GM12891 (cell line): ENCODE measurements at regions not wholly inside any gene's neighbourhood (a gene's known extent, or its start where the extent isn't known, plus 50 kb on each side); places are given as distances from the start of the nearest gene placed in this dataset.

Experiments used
- PAX5 ChIP-seq: IDR thresholded peaks from 2 replicates; pipeline ENCODE4 v1.6.1; 2011; ENCODE audit warnings: low read length, moderate library complexity, mild to moderate bottlenecking; ENCODE audit not compliant: insufficient read depth, severe bottlenecking
- POLR2A ChIP-seq: IDR thresholded peaks from 2 replicates; pipeline ENCODE4 v1.6.1; 2011; ENCODE audit warnings: low read depth, low read length, control low read depth
- POLR2AphosphoS5 ChIP-seq: IDR thresholded peaks from 2 replicates; pipeline ENCODE4 v1.6.1; 2011; ENCODE audit warnings: low read depth, low read length, control low read depth
- TAF1 ChIP-seq: IDR thresholded peaks from 2 replicates; pipeline ENCODE4 v1.6.1; 2011; ENCODE audit warnings: low read depth, low read length, control low read depth

DNA sequence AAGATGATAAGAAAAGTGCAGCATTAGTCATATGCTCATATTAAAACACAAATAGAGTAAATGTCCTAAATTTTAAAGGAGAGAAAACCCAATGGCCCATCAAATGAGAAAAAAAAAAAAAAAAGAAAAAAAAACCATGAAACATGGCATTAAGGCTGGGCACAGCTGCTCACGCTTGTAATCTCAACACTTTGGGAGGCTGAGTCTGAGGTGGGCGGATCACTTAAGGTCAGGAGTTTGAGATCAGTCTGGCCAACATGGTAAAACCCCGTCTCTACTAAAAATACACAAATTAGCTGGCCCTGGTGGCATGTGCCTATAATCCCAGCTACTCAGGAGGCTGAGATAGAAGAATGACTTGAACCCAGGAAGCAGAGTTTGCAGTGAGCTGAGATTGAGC, 515.5 kb upstream of the ANO3 start:
- TF ChIP-seq POLR2A (no peak), PAX5 (no peak), POLR2AphosphoS5 (no peak), TAF1 (no peak)
